ENCODE measurements at regions not wholly inside any gene's neighbourhood (a gene's known extent, or its start where the extent isn't known, plus 50 kb on each side); places are given as distances from the start of the nearest gene placed in this dataset.

DNA sequence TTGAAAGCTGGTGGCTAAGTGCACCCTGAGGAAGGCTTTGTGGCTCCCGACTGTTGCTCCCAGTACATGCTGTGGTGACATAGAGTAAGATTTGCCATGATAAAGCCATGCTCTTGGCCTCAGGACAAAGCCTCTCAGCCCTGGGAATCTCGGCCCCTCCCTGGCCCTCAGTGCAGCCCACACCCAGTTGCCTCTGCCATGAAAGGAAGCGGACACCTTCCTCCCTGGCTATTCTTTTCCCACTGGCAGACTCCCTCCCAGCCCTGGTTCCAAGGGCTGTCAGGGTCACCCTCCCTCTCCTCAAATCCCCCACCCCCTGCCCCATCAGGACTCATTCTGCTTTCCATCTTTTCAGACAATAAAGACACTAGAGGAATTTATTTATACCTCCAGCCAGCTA lies 119.8 kb upstream of the NEO1 start:
- TF ChIP-seq, protein P1, sequence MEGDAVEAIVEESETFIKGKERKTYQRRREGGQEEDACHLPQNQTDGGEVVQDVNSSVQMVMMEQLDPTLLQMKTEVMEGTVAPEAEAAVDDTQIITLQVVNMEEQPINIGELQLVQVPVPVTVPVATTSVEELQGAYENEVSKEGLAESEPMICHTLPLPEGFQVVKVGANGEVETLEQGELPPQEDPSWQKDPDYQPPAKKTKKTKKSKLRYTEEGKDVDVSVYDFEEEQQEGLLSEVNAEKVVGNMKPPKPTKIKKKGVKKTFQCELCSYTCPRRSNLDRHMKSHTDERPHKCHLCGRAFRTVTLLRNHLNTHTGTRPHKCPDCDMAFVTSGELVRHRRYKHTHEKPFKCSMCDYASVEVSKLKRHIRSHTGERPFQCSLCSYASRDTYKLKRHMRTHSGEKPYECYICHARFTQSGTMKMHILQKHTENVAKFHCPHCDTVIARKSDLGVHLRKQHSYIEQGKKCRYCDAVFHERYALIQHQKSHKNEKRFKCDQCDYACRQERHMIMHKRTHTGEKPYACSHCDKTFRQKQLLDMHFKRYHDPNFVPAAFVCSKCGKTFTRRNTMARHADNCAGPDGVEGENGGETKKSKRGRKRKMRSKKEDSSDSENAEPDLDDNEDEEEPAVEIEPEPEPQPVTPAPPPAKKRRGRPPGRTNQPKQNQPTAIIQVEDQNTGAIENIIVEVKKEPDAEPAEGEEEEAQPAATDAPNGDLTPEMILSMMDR (IDR thresholded peaks at IDR 0.05) = no peak
- TF ChIP-seq, protein P2, sequence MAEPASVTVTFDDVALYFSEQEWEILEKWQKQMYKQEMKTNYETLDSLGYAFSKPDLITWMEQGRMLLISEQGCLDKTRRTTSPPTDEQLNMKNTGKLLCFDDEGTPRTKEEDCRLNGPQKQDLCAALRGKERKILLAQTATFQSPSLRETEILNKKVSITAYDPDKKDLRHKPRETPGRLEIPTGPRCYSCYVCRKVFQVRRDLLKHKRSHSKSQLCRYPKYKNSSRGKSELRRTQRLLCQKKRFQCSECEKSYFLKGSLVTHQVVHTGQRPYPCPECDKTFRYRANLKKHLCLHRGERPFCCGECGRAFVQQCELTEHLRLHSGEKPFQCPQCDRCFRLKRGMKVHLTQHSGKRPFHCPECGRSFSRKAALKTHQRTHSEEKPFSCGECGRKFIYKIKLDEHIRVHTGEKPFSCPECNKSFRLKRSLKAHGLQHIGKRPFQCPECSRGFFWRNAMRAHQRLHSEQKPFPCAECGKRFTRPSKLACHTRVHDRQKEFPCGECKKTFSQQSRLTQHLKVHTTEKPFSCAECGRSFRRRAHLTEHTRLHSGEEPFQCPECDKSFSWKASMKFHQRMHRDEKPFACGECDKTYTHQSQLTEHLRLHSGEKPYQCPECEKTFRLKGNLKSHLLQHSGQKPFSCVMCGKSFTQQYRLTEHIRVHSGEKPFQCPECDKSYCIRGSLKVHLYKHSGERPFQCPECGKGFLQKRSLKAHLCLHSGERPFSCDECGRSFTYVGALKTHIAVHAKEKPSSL (CRISPR knock-in tag; conservative IDR thresholded peaks at IDR 0.05) = no peak
- TF ChIP-seq ELF4 (CRISPR knock-in tag; IDR thresholded peaks at IDR 0.05; ENCODE audit: low read depth) (no peak), MYBL2 (CRISPR knock-in tag; IDR thresholded peaks at IDR 0.05) (no peak), SMAD4 (CRISPR knock-in tag; IDR thresholded peaks at IDR 0.05) (no peak), CREB1 (CRISPR knock-in tag; IDR thresholded peaks at IDR 0.05) (no peak), RORB (CRISPR knock-in tag; IDR thresholded peaks at IDR 0.05) (no peak), ESRRA (CRISPR knock-in tag; IDR thresholded peaks at IDR 0.05; ENCODE audit: borderline replicate concordance) (no peak), ZNF263 (CRISPR knock-in tag; IDR thresholded peaks at IDR 0.05; ENCODE audit: low read depth) (no peak), ZNF121 (CRISPR knock-in tag; IDR thresholded peaks at IDR 0.05) (no peak), RELA (CRISPR knock-in tag; IDR thresholded peaks at IDR 0.05; ENCODE audit: borderline replicate concordance) (no peak), JUN (CRISPR knock-in tag; IDR thresholded peaks at IDR 0.05) (no peak), NR1H2 (CRISPR knock-in tag; IDR thresholded peaks at IDR 0.05) (no peak)
- TF ChIP-seq, protein P3, sequence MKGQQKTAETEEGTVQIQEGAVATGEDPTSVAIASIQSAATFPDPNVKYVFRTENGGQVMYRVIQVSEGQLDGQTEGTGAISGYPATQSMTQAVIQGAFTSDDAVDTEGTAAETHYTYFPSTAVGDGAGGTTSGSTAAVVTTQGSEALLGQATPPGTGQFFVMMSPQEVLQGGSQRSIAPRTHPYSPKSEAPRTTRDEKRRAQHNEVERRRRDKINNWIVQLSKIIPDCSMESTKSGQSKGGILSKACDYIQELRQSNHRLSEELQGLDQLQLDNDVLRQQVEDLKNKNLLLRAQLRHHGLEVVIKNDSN (CRISPR knock-in tag; IDR thresholded peaks at IDR 0.05) = no peak
